GM12865 (cell line): ENCODE measurements at regions not wholly inside any gene's neighbourhood (a gene's known extent, or its start where the extent isn't known, plus 50 kb on each side); places are given as distances from the start of the nearest gene placed in this dataset.

Source experiments
- DNase-seq: peaks from one replicate; pipeline ENCODE4 v3.0.0; 2010; ENCODE audit warnings: low read depth
- H3K4me3 ChIP-seq: 2 replicates; pipeline ENCODE4 v1.5.1; 2011; ENCODE audit warnings: mild to moderate bottlenecking, low read depth, low read length, control low read depth
- CTCF ChIP-seq: IDR thresholded peaks from 2 replicates; pipeline ENCODE4 v1.5.1; 2011; ENCODE audit warnings: low read length, control low read depth, low read depth, inconsistent platforms; ENCODE audit not compliant: insufficient read depth; ENCODE audit errors: missing control alignments

- DNase-seq, result no peak
- no peak for TF ChIP-seq CTCF
These were observed 688.6 kb upstream of the SEMA6A start for GRCh38 chr5:117263231-117263630.

GRCh38 chr5:117262572-117263131 lies 688.0 kb upstream of the SEMA6A start:
- TF ChIP-seq CTCF, result no peak
- DNase-seq, result no peak

More at GRCh38 chr5:117263231-117263630, 688.6 kb upstream of the SEMA6A start:
- H3K4me3 ChIP-seq, result no peak overlapping the region

GRCh38 chr5:117261948-117262571 lies 687.4 kb upstream of the SEMA6A start:
- TF ChIP-seq CTCF, result no peak
- DNase-seq, result no peak
- no peak overlapping the region for H3K4me3 ChIP-seq

More at GRCh38 chr5:117262572-117263131, 688.0 kb upstream of the SEMA6A start:
- no peak overlapping the region for H3K4me3 ChIP-seq

GRCh38 chr5:117255211-117256027 lies 680.8 kb upstream of the SEMA6A start:
- no peak overlapping the region for H3K4me3 ChIP-seq
- no peak for TF ChIP-seq CTCF
- DNase-seq, result no peak

GRCh38 chr5:117252566-117252965 lies 677.9 kb upstream of the SEMA6A start:
- no peak overlapping the region for H3K4me3 ChIP-seq
- no peak for TF ChIP-seq CTCF
- no peak for DNase-seq

- no peak for DNase-seq
- TF ChIP-seq CTCF, result no peak
These were observed 674.6 kb upstream of the SEMA6A start for GRCh38 chr5:117249086-117249815.

More at GRCh38 chr5:117249086-117249815, 674.6 kb upstream of the SEMA6A start:
- no peak overlapping the region for H3K4me3 ChIP-seq
